ENCODE measurements at regions not wholly inside any gene's neighbourhood (a gene's known extent, or its start where the extent isn't known, plus 50 kb on each side); places are given as distances from the start of the nearest gene placed in this dataset.

GRCh38 chr6:148223424-148223842, 119.2 kb upstream of the SASH1 start:
- DNase-seq (ENCODE audit: low spot score in 2 of 2) (no peak), ATAC-seq (no peak)
- no peaks in the 10 kb centered on the region for H3K9me3 Mint-ChIP-seq
- no peaks in the 10 kb centered on the region for H3K36me3 Mint-ChIP-seq
- no peak overlapping the region for H3K27ac Mint-ChIP-seq

DNA sequence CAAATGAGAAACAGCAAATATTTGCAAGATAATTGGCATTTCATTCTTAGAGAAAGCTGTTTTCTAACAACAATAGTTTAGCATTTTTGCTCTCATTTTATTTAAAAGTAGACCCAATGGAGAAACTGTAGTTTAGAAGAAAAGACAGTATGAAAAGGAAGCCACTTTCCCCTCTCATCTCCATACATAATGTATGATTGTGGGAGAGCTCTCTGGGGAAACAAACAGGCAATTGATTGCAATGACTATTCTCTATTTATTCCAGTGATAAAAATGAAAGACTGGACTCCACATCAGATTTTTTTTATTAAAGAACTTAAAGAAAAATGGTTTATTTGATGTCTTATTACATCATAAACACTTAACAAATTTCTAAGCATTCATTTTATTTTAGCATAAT, 116.8 kb upstream of the SASH1 start:
- Mint-ChIP-seq H3K36me3 (no peaks in the 10 kb centered on the region), H3K9me3 (no peaks in the 10 kb centered on the region), H3K27ac (no peak overlapping the region)
- ATAC-seq, result no peak
- DNase-seq (ENCODE audit: low spot score in 2 of 2), result no peak

DNA sequence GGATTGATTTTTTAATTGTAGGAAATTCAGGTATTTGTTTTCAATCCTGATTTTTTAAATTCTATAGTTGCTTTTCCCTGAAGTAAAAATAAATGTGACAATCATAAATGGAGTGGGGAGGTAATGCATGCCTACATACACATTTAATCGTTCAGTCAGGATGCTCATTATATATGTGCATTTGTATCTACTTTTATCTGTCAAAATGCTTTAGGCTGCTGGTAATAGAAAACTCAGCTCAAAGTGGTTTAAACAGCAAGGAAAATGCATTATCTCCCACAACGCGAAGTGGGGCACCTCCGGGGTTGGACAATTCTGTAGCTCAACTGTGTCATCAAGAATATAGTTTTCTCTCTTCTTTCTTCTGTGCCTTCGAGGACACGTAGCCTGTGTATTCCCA, 116.4 kb upstream of the SASH1 start:
- H3K27ac Mint-ChIP-seq, result no peak overlapping the region
- no peak for DNase-seq (ENCODE audit: low spot score in 2 of 2)
- no peaks in the 10 kb centered on the region for H3K36me3 Mint-ChIP-seq

DNA sequence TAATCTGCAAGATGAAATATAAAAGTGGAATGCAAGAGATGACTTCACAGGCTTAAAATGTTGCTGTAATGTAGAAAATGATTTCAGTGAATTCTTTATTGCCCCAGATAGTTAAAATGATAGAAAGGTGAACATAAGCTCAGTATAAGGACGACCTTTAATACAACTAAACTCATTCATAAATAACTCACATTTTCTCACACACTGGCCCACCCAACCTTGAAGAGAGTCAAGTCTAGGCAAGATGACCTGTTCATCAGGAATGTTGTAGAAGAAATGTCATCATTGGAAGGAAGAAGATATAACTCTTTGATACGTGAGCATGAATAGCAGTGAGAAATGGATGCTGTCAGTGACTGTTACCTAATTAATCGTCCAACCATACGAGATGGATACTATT, 111.1 kb upstream of the SASH1 start:
- H3K27ac Mint-ChIP-seq, result no peak overlapping the region
- DNase-seq (ENCODE audit: low spot score in 2 of 2) (no peak), ATAC-seq (no peak)
- no peaks in the 10 kb centered on the region for H3K36me3 Mint-ChIP-seq
- H3K9me3 Mint-ChIP-seq, result no peaks in the 10 kb centered on the region

More for the DNA sequence above, 116.4 kb upstream of the SASH1 start:
- H3K9me3 Mint-ChIP-seq, result no peaks in the 10 kb centered on the region
- ATAC-seq, result no peak

DNA sequence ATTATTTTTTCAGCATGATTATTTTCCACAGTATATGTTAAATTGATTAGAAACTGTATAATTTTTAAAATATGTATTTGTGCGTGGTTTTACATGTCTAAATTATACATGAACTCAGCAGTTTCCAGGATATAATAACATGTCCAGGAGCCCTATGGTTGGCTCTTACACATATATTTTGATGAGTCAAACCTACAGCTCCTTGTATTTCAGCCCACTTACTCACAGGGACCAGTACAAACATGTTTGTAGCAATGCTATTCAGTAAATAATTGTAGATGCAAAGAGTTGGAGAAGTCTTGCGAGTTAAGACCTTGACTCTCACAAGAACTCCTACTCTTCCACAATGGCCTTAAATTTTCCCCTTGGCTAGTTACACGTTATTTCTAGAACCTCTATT, 107.2 kb upstream of the SASH1 start:
- DNase-seq (ENCODE audit: low spot score in 2 of 2) (no peak), ATAC-seq (no peak)
- Mint-ChIP-seq H3K27ac (no peak overlapping the region), H3K9me3 (no peaks in the 10 kb centered on the region), H3K36me3 (no peaks in the 10 kb centered on the region)

DNA sequence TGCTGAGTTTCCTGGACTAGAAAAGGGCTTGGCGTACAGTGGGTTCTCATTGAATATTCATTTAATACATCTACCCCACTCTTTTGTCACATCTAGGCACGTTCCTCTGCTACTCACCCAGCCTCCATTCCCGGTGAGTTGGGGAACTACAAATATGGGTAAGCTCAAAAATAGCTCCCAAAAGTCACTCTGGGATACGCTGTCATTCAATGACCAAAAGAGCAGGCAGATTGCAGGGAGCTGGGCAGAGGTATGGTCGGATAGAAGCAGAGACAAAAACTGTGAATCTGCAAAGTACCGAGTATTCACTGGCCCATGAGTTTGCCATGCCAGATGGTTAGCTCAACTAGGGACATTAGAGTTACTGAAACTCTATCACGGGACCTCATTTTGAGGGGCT, 103.9 kb upstream of the SASH1 start:
- ATAC-seq (no peak), DNase-seq (ENCODE audit: low spot score in 2 of 2) (no peak)
- Mint-ChIP-seq H3K27ac (no peak overlapping the region), H3K9me3 (no peaks in the 10 kb centered on the region), H3K36me3 (no peaks in the 10 kb centered on the region)

DNA sequence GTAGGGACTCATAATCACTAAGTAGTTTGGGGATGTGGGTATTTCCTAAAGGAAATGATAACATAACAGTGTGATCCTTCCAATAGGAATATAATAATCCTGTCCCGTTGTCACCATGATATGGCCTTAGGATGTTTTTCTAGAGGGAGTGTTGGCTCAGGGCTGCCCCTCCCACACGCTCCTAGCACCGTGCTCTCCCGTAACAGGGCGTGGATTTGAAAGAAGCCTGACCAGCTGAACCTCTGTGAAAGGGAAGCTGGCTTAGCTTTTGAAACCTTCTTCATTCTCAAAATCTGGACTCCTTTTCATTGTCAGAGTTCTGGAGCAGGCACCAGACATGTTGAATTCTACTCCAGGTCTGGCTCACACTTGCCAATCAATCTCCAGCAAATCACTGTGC, 103.4 kb upstream of the SASH1 start:
- DNase-seq (ENCODE audit: low spot score in 2 of 2), result no peak
- no peak for ATAC-seq
- no peak overlapping the region for H3K27ac Mint-ChIP-seq
- H3K9me3 Mint-ChIP-seq, result no peaks in the 10 kb centered on the region
- H3K36me3 Mint-ChIP-seq, result no peaks in the 10 kb centered on the region

GRCh38 chr6:148239801-148240460, 102.7 kb upstream of the SASH1 start:
- DNase-seq (ENCODE audit: low spot score in 2 of 2), result no peak
- no peaks in the 10 kb centered on the region for H3K36me3 Mint-ChIP-seq
- no peak overlapping the region for H3K27ac Mint-ChIP-seq
- no peak for ATAC-seq
- H3K9me3 Mint-ChIP-seq, result no peaks in the 10 kb centered on the region

- DNase-seq (ENCODE audit: low spot score in 2 of 2) (no peak), ATAC-seq (no peak)
- H3K9me3 Mint-ChIP-seq, result no peaks in the 10 kb centered on the region
- H3K27ac Mint-ChIP-seq, result no peak overlapping the region
- no peaks in the 10 kb centered on the region for H3K36me3 Mint-ChIP-seq
These were observed 102.2 kb upstream of the SASH1 start for GRCh38 chr6:148240461-148240840.

GRCh38 chr6:148240861-148241477, 101.7 kb upstream of the SASH1 start:
- no peak for ATAC-seq
- H3K9me3 Mint-ChIP-seq, result no peaks in the 10 kb centered on the region
- DNase-seq (ENCODE audit: low spot score in 2 of 2), result no peak
- no peak overlapping the region for H3K27ac Mint-ChIP-seq
- no peaks in the 10 kb centered on the region for H3K36me3 Mint-ChIP-seq

- Mint-ChIP-seq H3K9me3 (no peaks in the 10 kb centered on the region), H3K36me3 (no peaks in the 10 kb centered on the region), H3K27ac (no peak overlapping the region)
- ATAC-seq (no peak), DNase-seq (ENCODE audit: low spot score in 2 of 2) (no peak)
These were observed 100.5 kb upstream of the SASH1 start for GRCh38 chr6:148242180-148242579.

DNA sequence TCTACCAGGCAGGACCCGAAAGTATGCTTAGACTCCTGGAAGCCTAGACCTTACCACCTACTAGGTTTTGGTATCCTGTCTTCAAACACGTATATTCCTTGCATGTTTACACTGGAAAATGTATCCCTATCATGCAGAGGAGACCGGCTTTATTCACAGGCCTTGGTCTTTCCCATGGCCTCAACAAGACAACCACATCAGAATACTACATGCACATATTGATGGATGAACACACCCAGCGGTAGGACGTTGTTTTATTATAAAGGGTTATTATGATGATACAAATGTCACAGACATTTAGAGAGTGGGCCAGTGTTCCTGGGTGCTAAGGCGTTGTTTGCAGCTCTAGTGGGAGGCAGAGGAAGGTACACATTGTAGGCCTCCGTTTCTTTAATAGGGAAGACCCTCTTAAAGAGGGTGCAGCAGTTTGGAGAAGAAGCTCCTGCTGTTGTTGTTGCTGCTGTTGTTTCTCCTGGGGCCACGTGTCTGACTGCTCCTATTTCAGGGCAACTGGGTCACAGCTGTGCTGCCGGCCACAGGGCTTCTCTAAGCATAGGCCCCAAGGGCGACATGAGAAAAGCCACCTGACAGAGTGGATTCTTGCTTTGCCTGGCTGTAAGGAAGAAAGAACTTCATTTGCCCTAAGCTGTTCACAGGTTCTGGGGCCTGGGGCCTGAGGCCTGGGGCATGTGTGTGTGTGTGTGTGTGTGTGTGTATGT, 98.3 kb upstream of the SASH1 start:
- Mint-ChIP-seq H3K9me3 (no peaks in the 10 kb centered on the region), H3K27ac (no peak overlapping the region), H3K36me3 (no peaks in the 10 kb centered on the region)
- ATAC-seq (no peak), DNase-seq (ENCODE audit: low spot score in 2 of 2) (no peak)

DNA sequence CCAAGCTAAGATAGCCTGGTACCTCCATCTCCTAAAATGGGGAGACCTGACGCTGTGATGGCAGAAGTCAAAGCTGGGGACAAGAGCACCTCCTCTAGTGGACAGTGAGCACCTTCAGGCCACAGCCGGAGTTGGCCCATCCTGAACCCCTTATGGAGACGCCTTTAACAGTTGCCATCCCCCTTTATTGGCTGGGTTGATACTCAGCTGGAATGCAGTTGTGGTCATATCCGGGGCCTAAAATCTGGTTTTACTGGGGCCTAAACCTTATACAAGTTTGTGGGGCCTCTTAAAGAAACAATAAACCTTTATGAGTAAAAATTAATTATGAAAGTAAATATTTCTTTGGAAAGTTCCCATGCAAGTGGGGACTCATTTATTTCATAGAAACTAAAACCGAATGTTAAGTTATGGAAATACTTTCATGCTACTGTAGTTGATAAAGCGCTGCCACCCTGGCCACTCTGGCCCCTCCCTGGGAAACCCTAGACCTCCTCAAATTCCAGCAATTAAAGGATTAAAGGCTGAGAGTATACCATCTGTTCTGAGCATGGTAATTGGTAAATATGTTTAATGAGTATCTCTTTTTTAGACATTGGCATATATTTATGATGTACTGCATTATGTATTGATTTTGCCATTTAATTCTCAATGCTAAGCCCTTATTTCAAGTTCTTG, 95.1 kb upstream of the SASH1 start:
- Mint-ChIP-seq H3K9me3 (no peaks in the 10 kb centered on the region), H3K36me3 (no peaks in the 10 kb centered on the region), H3K27ac (no peak overlapping the region)
- ATAC-seq (no peak), DNase-seq (ENCODE audit: low spot score in 2 of 2) (no peak)

GRCh38 chr6:148249160-148249559, 93.5 kb upstream of the SASH1 start:
- ATAC-seq (no peak), DNase-seq (ENCODE audit: low spot score in 2 of 2) (no peak)
- Mint-ChIP-seq H3K9me3 (no peaks in the 10 kb centered on the region), H3K27ac (no peak overlapping the region), H3K36me3 (no peaks in the 10 kb centered on the region)

DNA sequence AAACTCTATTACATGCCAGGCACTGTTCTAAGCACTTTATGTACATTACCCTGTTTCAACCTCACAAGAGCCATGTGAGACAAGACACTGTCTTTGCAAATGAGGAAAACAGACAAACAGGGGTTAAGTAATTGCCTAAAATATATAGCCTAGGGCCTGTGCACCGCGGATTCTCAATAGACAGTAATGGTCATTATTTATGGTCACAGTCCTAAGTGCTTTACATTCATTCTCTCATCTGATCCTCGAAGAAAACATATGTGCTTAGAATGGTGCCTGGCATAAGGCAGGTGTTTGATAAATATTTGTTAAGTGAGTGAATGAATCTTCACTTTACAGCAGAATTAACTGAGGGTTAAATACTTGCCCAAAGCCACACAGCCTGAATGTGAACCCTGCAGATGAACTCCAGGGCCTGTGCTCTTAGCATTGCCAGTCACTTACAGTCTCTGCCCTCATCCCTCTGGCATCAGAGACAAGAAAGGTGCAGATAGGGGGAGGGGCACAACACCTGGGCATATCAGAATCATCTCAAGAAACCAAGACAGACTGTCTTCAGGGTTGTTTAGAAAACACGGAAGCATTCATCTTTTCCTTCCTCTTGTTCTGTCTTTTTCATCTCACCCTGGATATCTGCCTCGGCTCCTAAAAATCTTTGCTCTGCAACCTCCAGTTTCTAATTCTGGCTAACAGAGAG, 92.8 kb upstream of the SASH1 start:
- DNase-seq (ENCODE audit: low spot score in 2 of 2) (no peak), ATAC-seq (no peak)
- H3K9me3 Mint-ChIP-seq, result no peaks in the 10 kb centered on the region
- no peaks in the 10 kb centered on the region for H3K36me3 Mint-ChIP-seq
- H3K27ac Mint-ChIP-seq, result no peak overlapping the region

- DNase-seq (ENCODE audit: low spot score in 2 of 2), result no peak
These were observed 91.5 kb upstream of the SASH1 start for GRCh38 chr6:148250975-148251685.

More at GRCh38 chr6:148250975-148251685, 91.5 kb upstream of the SASH1 start:
- Mint-ChIP-seq H3K27ac (no peak overlapping the region), H3K9me3 (no peaks in the 10 kb centered on the region), H3K36me3 (no peaks in the 10 kb centered on the region)
- no peak for ATAC-seq

All from activated naive CD4-positive, alpha-beta T cell treated with anti-CD3 and anti-CD28 coated beads, Interleukin-2, amount 50 U/mL, for 72 hours (primary cell).